Suprapubic skin (tissue), 4 donors: ENCODE measurements at regions not wholly inside any gene's neighbourhood (a gene's known extent, or its start where the extent isn't known, plus 50 kb on each side); places are given as distances from the start of the nearest gene placed in this dataset.

Source experiments
- DNase-seq, 2 donors: peaks; one replicate each; pipeline ENCODE4 v3.0.0-alpha.2; 2019; ENCODE audit warnings: low spot score in 2 of 2
- H3K27ac ChIP-seq: fragments of 200-600 bp; sonication (generic); one replicate; pipeline ENCODE4 v1.5.1; 2019
- H3K27me3 ChIP-seq: fragments of 200-600 bp; sonication (generic); one replicate; pipeline ENCODE4 v1.5.1; 2019
- H3K36me3 ChIP-seq: fragments of 200-600 bp; sonication (generic); one replicate; pipeline ENCODE4 v1.5.1; 2019
- H3K4me1 ChIP-seq: fragments of 200-600 bp; sonication (generic); one replicate; pipeline ENCODE4 v1.5.1; 2019
- H3K4me3 ChIP-seq: fragments of 200-600 bp; sonication (generic); one replicate; pipeline ENCODE4 v1.5.1; 2019; ENCODE audit warnings: mild to moderate bottlenecking
- H3K9me3 ChIP-seq: fragments of 200-600 bp; sonication (generic); one replicate; pipeline ENCODE4 v1.5.1; 2019
- EP300 ChIP-seq: sonication (generic); formaldehyde crosslinking; IDR thresholded peaks from one replicate; pipeline ENCODE4 v1.6.1; 2017; ENCODE audit warnings: antibody characterized with exemption
- POLR2A ChIP-seq, 2 donors: fragments of 450-650 bp; IDR thresholded peaks; one replicate each; pipeline ENCODE4 v1.6.1; 2017; ENCODE audit warnings: antibody characterized with exemption in 2 of 2, mild to moderate bottlenecking in 2 of 2, moderate library complexity in 2 of 2
- POLR2AphosphoS5 ChIP-seq, 3 donors: sonication (generic); formaldehyde crosslinking; IDR thresholded peaks; one replicate each; pipeline ENCODE4 v1.6.1; 2017; ENCODE audit warnings: antibody characterized with exemption in 3 of 3
- whole genome bisulfite sequencing: methylation state at CpG from one replicate; pipeline ENCODE4 v1.1.5; 2018; 5-methylcytosine and 5-hydroxymethylcytosine counted together
- TF ChIP-seq, protein P1 (sequence below), 2 donors: fragments of 200-600 bp in 1 of 2; fragments of 450-650 bp in 1 of 2; sonication (generic) in 1 of 2; IDR thresholded peaks; one replicate each; pipeline ENCODE4 v1.5.1; 2016 to 2019; ENCODE audit warnings: antibody characterized with exemption in 2 of 2, mild to moderate bottlenecking in 1 of 2, moderate library complexity in 1 of 2

DNA sequence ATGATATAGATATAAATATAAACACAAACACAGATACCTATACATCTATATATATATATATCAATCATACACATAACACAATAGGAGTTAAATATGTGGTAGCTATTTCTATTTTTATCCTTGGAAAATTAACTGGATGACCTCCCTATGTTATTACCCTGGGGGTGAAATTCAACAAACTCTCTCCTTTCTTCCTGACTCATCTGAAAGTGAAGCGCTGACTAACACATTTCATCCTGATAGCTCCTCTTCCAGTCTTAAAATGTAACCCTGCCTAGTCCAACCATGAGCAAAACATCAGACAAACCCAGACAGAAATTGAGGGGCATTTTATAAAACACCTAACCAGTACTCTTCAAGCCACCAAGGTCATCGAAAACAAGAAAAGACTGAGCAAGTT lies 220.6 kb upstream of the ISX start:
- Histone ChIP-seq H3K4me3 (no peak overlapping the region), H3K27ac (no peak overlapping the region), H3K36me3 (no peaks in the 10 kb centered on the region), H3K4me1 (peaks cover 5% of the 10 kb centered on the region), H3K9me3 (no peaks in the 10 kb centered on the region), H3K27me3 (no peaks in the 10 kb centered on the region)
- WGBS = 79% methylated on average over 2 of the region's 2 CpGs
- TF ChIP-seq POLR2A (IDR thresholded peaks at IDR 0.05) (no peak), EP300 (no peak), POLR2AphosphoS5 (IDR thresholded peaks at IDR 0.05) (no peak)
- TF ChIP-seq, protein P1, sequence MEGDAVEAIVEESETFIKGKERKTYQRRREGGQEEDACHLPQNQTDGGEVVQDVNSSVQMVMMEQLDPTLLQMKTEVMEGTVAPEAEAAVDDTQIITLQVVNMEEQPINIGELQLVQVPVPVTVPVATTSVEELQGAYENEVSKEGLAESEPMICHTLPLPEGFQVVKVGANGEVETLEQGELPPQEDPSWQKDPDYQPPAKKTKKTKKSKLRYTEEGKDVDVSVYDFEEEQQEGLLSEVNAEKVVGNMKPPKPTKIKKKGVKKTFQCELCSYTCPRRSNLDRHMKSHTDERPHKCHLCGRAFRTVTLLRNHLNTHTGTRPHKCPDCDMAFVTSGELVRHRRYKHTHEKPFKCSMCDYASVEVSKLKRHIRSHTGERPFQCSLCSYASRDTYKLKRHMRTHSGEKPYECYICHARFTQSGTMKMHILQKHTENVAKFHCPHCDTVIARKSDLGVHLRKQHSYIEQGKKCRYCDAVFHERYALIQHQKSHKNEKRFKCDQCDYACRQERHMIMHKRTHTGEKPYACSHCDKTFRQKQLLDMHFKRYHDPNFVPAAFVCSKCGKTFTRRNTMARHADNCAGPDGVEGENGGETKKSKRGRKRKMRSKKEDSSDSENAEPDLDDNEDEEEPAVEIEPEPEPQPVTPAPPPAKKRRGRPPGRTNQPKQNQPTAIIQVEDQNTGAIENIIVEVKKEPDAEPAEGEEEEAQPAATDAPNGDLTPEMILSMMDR (IDR thresholded peaks at IDR 0.05) = no peak
- no peak for DNase-seq

DNA sequence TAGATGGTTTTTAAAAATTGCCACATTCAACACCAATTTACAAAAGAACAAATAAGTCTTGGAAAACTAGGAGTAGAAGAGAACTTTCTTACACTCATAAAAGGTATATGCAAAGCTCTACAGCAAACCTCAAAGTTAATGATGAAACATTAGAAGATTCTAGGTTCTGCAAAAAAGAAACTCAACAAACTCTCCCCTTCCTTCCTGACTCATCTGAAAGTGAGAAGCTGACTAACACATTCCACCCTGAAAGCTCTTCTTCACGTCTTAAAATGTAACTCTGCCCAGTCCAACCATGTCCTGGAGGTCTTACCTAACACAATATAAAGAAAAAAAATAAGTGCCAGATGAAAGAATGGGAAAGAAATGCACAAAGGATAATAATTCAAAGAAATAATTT lies 218.9 kb upstream of the ISX start:
- no peak for DNase-seq
- 12% methylated on average over 1 of the region's 1 CpG for WGBS

DNA sequence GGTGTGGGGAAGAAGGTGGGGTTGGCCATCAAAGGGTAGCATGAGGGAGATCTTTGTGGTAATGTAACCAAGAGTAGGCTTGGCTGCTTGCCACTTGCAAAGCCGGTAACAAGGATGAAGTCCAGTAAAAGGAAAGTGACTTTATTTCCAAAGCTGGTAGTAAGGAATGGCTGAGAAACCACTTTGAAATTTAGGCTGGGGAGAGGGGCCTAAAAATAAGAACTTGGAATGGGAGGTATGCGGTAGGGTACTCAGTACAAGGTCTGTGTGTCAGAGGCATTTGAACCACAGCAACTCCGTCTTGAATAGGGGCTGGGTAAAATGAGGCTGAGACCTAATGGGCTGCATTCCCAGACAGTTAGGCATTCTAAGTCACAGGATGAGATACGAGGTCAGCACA lies 216.0 kb upstream of the ISX start:
- Histone ChIP-seq H3K27ac (no peak overlapping the region), H3K4me1 (no peaks in the 10 kb centered on the region), H3K9me3 (no peaks in the 10 kb centered on the region), H3K4me3 (no peak overlapping the region), H3K27me3 (no peaks in the 10 kb centered on the region), H3K36me3 (no peaks in the 10 kb centered on the region)
- TF ChIP-seq POLR2AphosphoS5 (IDR thresholded peaks at IDR 0.05) = no peak
- TF ChIP-seq, protein P1 (IDR thresholded peaks at IDR 0.05) = no peak
- TF ChIP-seq POLR2A (IDR thresholded peaks at IDR 0.05) = no peak
- no peak for TF ChIP-seq EP300
- DNase-seq = no peak
- WGBS = 72% methylated on average over 4 of the region's 4 CpGs

More for the DNA sequence above, 218.9 kb upstream of the ISX start:
- Histone ChIP-seq H3K4me3 (no peak overlapping the region), H3K27me3 (no peaks in the 10 kb centered on the region), H3K9me3 (no peaks in the 10 kb centered on the region), H3K4me1 (no peaks in the 10 kb centered on the region), H3K36me3 (no peaks in the 10 kb centered on the region), H3K27ac (no peak overlapping the region)
- TF ChIP-seq POLR2AphosphoS5 (IDR thresholded peaks at IDR 0.05) = no peak
- TF ChIP-seq, protein P1 (IDR thresholded peaks at IDR 0.05) = no peak
- TF ChIP-seq EP300 = no peak
- no peak for TF ChIP-seq POLR2A (IDR thresholded peaks at IDR 0.05)

DNA sequence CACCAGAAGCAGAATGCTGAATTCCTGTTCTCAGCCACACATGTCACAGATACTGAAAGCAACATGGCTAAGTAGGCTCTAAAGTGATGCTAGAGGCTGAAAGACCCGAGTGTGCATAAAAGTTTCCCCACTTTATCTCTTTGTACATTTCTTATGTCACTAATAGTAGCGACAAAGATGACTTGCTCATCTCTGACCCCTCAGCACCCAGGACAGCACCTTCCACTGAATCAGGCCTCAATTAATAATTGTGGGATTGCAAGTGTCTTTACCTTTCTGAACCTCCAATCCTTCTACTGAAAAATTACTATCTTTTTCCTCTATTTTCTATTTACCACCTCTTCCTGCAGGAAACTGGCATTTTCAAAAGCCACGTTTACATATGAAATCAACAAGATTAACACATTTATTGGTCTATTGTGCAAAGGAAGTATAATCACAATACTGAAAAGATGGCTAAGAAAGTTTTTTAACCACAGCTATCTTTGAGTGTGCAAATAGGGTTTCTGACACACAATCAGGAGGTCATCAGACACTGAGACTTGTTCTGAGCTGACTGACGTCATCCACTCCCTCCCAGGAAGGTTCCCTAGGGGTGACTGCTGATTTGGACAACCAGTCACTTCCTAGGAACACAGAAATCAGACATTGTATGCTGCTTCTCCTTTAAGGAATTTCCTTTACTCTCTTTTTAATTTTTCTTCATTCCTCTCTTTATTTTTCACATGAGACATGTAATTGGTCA lies 213.9 kb upstream of the ISX start:
- no peak overlapping the region for H3K4me3 ChIP-seq
- no peaks in the 10 kb centered on the region for H3K4me1 ChIP-seq
- H3K27ac ChIP-seq = no peak overlapping the region
- no peaks in the 10 kb centered on the region for H3K9me3 ChIP-seq
- 46% methylated on average over 4 of the region's 4 CpGs for WGBS
- no peak for DNase-seq
- no peaks in the 10 kb centered on the region for H3K36me3 ChIP-seq
- H3K27me3 ChIP-seq = no peaks in the 10 kb centered on the region
- no peak for TF ChIP-seq EP300
- TF ChIP-seq POLR2A (IDR thresholded peaks at IDR 0.05) = no peak
- no peak for TF ChIP-seq POLR2AphosphoS5 (IDR thresholded peaks at IDR 0.05)
- TF ChIP-seq, protein P1 (IDR thresholded peaks at IDR 0.05) = no peak

DNA sequence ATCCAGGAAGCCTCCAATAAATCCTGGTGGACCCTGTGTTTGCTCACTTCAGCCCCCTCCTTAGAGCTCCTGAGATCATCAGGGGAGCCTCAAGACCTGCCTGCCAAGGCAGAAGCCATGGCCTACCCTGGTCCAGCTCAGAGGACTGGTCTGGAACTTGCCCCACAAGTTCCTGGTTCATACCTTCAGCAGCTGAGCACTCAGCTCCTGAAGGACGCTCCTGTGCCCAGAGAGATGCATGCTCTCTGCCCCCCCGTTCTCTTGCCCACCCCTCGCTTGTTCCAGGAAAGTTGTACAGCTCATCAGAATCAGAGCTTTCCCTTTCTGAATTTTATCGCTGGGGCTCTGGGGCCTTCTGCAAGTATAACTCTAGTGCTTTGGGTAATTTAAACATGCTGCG lies 210.5 kb upstream of the ISX start:
- TF ChIP-seq, protein P1 (IDR thresholded peaks at IDR 0.05) = no peak
- no peak for TF ChIP-seq POLR2AphosphoS5 (IDR thresholded peaks at IDR 0.05)
- TF ChIP-seq POLR2A (IDR thresholded peaks at IDR 0.05) = no peak
- no peak for TF ChIP-seq EP300
- Histone ChIP-seq H3K36me3 (no peaks in the 10 kb centered on the region), H3K4me3 (no peak overlapping the region), H3K27ac (no peak overlapping the region), H3K9me3 (no peaks in the 10 kb centered on the region), H3K4me1 (no peaks in the 10 kb centered on the region), H3K27me3 (no peaks in the 10 kb centered on the region)
- no peak for DNase-seq
- 83% methylated on average over 5 of the region's 5 CpGs for WGBS
